HEK293T (cell line): ENCODE measurements at regions not wholly inside any gene's neighbourhood (a gene's known extent, or its start where the extent isn't known, plus 50 kb on each side); places are given as distances from the start of the nearest gene placed in this dataset.

ENCODE experiments used
- ARNT ChIP-seq: fragments of 450-650 bp; IDR thresholded peaks from 2 replicates; pipeline ENCODE4 v1.6.1; 2017; ENCODE audit warnings: mild to moderate bottlenecking
- BHLHE40 ChIP-seq: fragments of 450-650 bp; IDR thresholded peaks from 2 replicates; pipeline ENCODE4 v1.6.1; 2016; ENCODE audit warnings: mild to moderate bottlenecking, moderate library complexity, borderline replicate concordance
- ELF4 ChIP-seq: fragments of 450-650 bp; IDR thresholded peaks from 2 replicates; pipeline ENCODE4 v1.6.1; 2017; ENCODE audit warnings: antibody characterized with exemption
- FOXA1 ChIP-seq: fragments of 450-650 bp; IDR thresholded peaks from 2 replicates; pipeline ENCODE4 v1.6.1; 2016; ENCODE audit warnings: mild to moderate bottlenecking
- FOXK2 ChIP-seq: fragments of 450-650 bp; IDR thresholded peaks from 2 replicates; pipeline ENCODE4 v1.6.1; 2016; ENCODE audit warnings: mild to moderate bottlenecking
- FOXM1 ChIP-seq: fragments of 450-650 bp; IDR thresholded peaks from 2 replicates; pipeline ENCODE4 v1.6.1; 2017; ENCODE audit warnings: mild to moderate bottlenecking, borderline replicate concordance
- HDGF ChIP-seq: fragments of 450-650 bp; IDR thresholded peaks from 2 replicates; pipeline ENCODE4 v1.6.1; 2017; ENCODE audit warnings: antibody characterized with exemption, borderline replicate concordance
- NFRKB ChIP-seq: fragments of 450-650 bp; IDR thresholded peaks from 2 replicates; pipeline ENCODE4 v1.6.1; 2016; ENCODE audit warnings: mild to moderate bottlenecking, moderate library complexity
- SP1 ChIP-seq: fragments of 450-650 bp; IDR thresholded peaks from 2 replicates; pipeline ENCODE4 v1.6.1; 2017
- TF ChIP-seq, protein P1 (sequence below): fragments of 450-650 bp; IDR thresholded peaks from 2 replicates; pipeline ENCODE4 v1.6.1; 2016

DNA sequence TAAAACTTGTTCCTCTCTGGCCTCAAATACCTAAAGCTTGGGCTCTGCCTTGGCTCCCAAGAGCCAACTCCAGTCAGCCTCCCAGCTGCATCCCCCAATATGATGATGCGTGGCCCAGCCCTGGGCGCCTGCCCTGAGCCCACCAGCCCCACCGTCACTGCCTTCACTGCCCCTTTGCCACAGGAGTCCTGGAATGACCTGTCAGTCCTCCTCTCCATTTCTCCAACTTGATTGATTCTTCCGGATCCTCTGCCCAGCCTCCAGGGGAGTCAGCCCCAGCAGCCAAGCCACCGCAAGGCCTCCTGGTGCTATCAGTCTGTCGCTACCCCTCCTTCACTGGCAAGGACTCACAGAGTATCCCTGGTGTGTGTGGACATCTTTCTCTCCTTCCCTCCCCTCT is 96.7 kb upstream of the PMEPA1 start:
- TF ChIP-seq, protein P1, sequence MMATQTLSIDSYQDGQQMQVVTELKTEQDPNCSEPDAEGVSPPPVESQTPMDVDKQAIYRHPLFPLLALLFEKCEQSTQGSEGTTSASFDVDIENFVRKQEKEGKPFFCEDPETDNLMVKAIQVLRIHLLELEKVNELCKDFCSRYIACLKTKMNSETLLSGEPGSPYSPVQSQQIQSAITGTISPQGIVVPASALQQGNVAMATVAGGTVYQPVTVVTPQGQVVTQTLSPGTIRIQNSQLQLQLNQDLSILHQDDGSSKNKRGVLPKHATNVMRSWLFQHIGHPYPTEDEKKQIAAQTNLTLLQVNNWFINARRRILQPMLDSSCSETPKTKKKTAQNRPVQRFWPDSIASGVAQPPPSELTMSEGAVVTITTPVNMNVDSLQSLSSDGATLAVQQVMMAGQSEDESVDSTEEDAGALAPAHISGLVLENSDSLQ: no peak
- TF ChIP-seq BHLHE40 (no peak), ARNT (no peak), ELF4 (no peak), NFRKB (no peak), FOXA1 (no peak), HDGF (no peak), SP1 (no peak), FOXK2 (no peak), FOXM1 (no peak)
